ENCODE measurements at regions not wholly inside any gene's neighbourhood (a gene's known extent, or its start where the extent isn't known, plus 50 kb on each side); places are given as distances from the start of the nearest gene placed in this dataset.
A peak's percentile ranks its signal among the peaks of the same experiment; 100 is the strongest.

GRCh38 chr3:104536715-104537114 lies 830.0 kb upstream of the ALCAM start:
- ATAC-seq (ENCODE audit: low read depth) (peak; percentile 50), DNase-seq (no peak)
- Mint-ChIP-seq H3K27ac (peak overlapping the region; percentile 4), H3K4me3 (no peak overlapping the region), H3K9me3 (peaks cover 13% of the 10 kb centered on the region), H3K4me1 (peaks cover 23% of the 10 kb centered on the region), H3K27me3 (no peaks in the 10 kb centered on the region), H3K36me3 (ENCODE audit: low read depth) (peaks cover 5% of the 10 kb centered on the region)
- ChIA-PET POLR2A (no interaction called here), CTCF (no interaction called here)
- intact Hi-C loops (cut with micrococcal nuclease), result no loop called here
- TF ChIP-seq CTCF (IDR thresholded peaks at IDR 0.05), result no peak

GRCh38 chr3:104537323-104537722 lies 829.4 kb upstream of the ALCAM start:
- H3K4me3 Mint-ChIP-seq, result no peak overlapping the region
- H3K36me3 Mint-ChIP-seq (ENCODE audit: low read depth), result peaks cover 3% of the 10 kb centered on the region
- H3K9me3 Mint-ChIP-seq, result peaks cover 10% of the 10 kb centered on the region
- ChIA-PET CTCF (no interaction called here), POLR2A (no interaction called here)
- H3K4me1 Mint-ChIP-seq, result peaks cover 23% of the 10 kb centered on the region
- TF ChIP-seq CTCF (IDR thresholded peaks at IDR 0.05), result no peak
- no peak for ATAC-seq (ENCODE audit: low read depth)
- H3K27ac Mint-ChIP-seq, result no peak overlapping the region
- H3K27me3 Mint-ChIP-seq, result no peaks in the 10 kb centered on the region
- DNase-seq, result no peak
- intact Hi-C loops (cut with micrococcal nuclease), result no loop called here

- TF ChIP-seq CTCF (IDR thresholded peaks at IDR 0.05), result no peak
- no peak for DNase-seq
- ChIA-PET POLR2A (no interaction called here), CTCF (no interaction called here)
- Mint-ChIP-seq H3K27ac (no peak overlapping the region), H3K4me3 (no peak overlapping the region), H3K4me1 (peaks cover 18% of the 10 kb centered on the region), H3K27me3 (no peaks in the 10 kb centered on the region), H3K36me3 (ENCODE audit: low read depth) (no peaks in the 10 kb centered on the region), H3K9me3 (no peaks in the 10 kb centered on the region)
- intact Hi-C loops (cut with micrococcal nuclease), result no loop called here
- ATAC-seq (ENCODE audit: low read depth), result no peak
Measured at GRCh38 chr3:104546301-104546700, 820.4 kb upstream of the ALCAM start.

GRCh38 chr3:104547031-104547430 lies 819.7 kb upstream of the ALCAM start:
- Mint-ChIP-seq H3K27me3 (no peaks in the 10 kb centered on the region), H3K36me3 (ENCODE audit: low read depth) (no peaks in the 10 kb centered on the region), H3K4me1 (peaks cover 18% of the 10 kb centered on the region), H3K9me3 (no peaks in the 10 kb centered on the region), H3K27ac (no peak overlapping the region), H3K4me3 (no peak overlapping the region)
- intact Hi-C loops (cut with micrococcal nuclease), result no loop called here
- ChIA-PET CTCF (no interaction called here), POLR2A (no interaction called here)
- DNase-seq (no peak), ATAC-seq (ENCODE audit: low read depth) (no peak)
- no peak for TF ChIP-seq CTCF (IDR thresholded peaks at IDR 0.05)

GRCh38 chr3:104548401-104548800 lies 818.3 kb upstream of the ALCAM start:
- Mint-ChIP-seq H3K27ac (no peak overlapping the region), H3K9me3 (no peaks in the 10 kb centered on the region)

More at GRCh38 chr3:104548401-104548800, 818.3 kb upstream of the ALCAM start:
- no peak for DNase-seq
- intact Hi-C loops (cut with micrococcal nuclease), result no loop called here
- Mint-ChIP-seq H3K27me3 (no peaks in the 10 kb centered on the region), H3K36me3 (ENCODE audit: low read depth) (no peaks in the 10 kb centered on the region), H3K4me1 (peaks cover 17% of the 10 kb centered on the region), H3K4me3 (no peak overlapping the region)
- no peak for TF ChIP-seq CTCF (IDR thresholded peaks at IDR 0.05)
- POLR2A ChIA-PET, result no interaction called here
- CTCF ChIA-PET, result interaction anchor here (1.3 to 1.5 kb wide), 2 partner anchors 49 to 87 kb away, joined by 3 to 4 read pairs; no protein-coding TSS in a partner anchor
- ATAC-seq (ENCODE audit: low read depth), result no peak
